HG03469 (cell line): ENCODE measurements at regions not wholly inside any gene's neighbourhood (a gene's known extent, or its start where the extent isn't known, plus 50 kb on each side); places are given as distances from the start of the nearest gene placed in this dataset.
"Not testable (repeated sequence)": the region's sequence is repeated elsewhere in the genome, so short reads cannot be mapped to it uniquely, and the experiment has no call there.

Source experiments
- ATAC-seq: cut with Tn5 transposase; IDR thresholded peaks from one replicate; pipeline ENCODE4 v1.9.1; 2021; ENCODE audit warnings: mild to moderate bottlenecking, moderate library complexity, moderate number of reproducible peaks; ENCODE audit not compliant: unreplicated experiment

- ATAC-seq: no peak
These were observed 950.6 kb downstream of the TBC1D32 start for GRCh38 chr6:120383681-120384080.

GRCh38 chr6:120378582-120379220, 955.6 kb downstream of the TBC1D32 start:
- ATAC-seq: peak; percentile 87

GRCh38 chr6:120373185-120373584, 961.1 kb downstream of the TBC1D32 start:
- ATAC-seq: no peak

GRCh38 chr6:120363429-120363828, 970.9 kb downstream of the TBC1D32 start:
- no peak for ATAC-seq

- not testable (repeated sequence) for ATAC-seq
These were observed 975.7 kb downstream of the TBC1D32 start for GRCh38 chr6:120358535-120358934.

- no peak for ATAC-seq
These were observed 976.8 kb downstream of the TBC1D32 start for GRCh38 chr6:120357447-120357846.

- ATAC-seq: no peak
These were observed 978.5 kb downstream of the TBC1D32 start for GRCh38 chr6:120355822-120356221.

GRCh38 chr6:120354452-120355098, 979.7 kb downstream of the TBC1D32 start:
- peak; percentile 82 for ATAC-seq

GRCh38 chr6:120352491-120352890, 981.8 kb downstream of the TBC1D32 start:
- no peak for ATAC-seq

- no peak for ATAC-seq
These were observed 985.4 kb downstream of the TBC1D32 start for GRCh38 chr6:120348926-120349325.

GRCh38 chr6:120328521-120328920, 979.0 kb upstream of the MAN1A1 start:
- no peak for ATAC-seq

- ATAC-seq: no peak
These were observed 971.1 kb upstream of the MAN1A1 start for GRCh38 chr6:120320481-120321162.

- no peak for ATAC-seq
These were observed 954.7 kb upstream of the MAN1A1 start for GRCh38 chr6:120304223-120304622.

- ATAC-seq: no peak
These were observed 954.0 kb upstream of the MAN1A1 start for GRCh38 chr6:120303527-120303926.

- no peak for ATAC-seq
These were observed 952.5 kb upstream of the MAN1A1 start for GRCh38 chr6:120302041-120302440.

GRCh38 chr6:120290964-120291363, 941.4 kb upstream of the MAN1A1 start:
- no peak for ATAC-seq

- ATAC-seq: no peak
These were observed 932.4 kb upstream of the MAN1A1 start for GRCh38 chr6:120282005-120282404.

- ATAC-seq: no peak
These were observed 930.1 kb upstream of the MAN1A1 start for GRCh38 chr6:120279466-120280167.

GRCh38 chr6:120278689-120279396, 929.3 kb upstream of the MAN1A1 start:
- no peak for ATAC-seq

- peak; percentile 66 for ATAC-seq
These were observed 925.0 kb upstream of the MAN1A1 start for GRCh38 chr6:120274547-120274946.

GRCh38 chr6:120273411-120273810, 923.9 kb upstream of the MAN1A1 start:
- no peak for ATAC-seq
